Gastroesophageal sphincter (tissue), 4 donors: ENCODE measurements at regions not wholly inside any gene's neighbourhood (a gene's known extent, or its start where the extent isn't known, plus 50 kb on each side); places are given as distances from the start of the nearest gene placed in this dataset.

Experiments
- ATAC-seq: fragments of 150-250 bp; one replicate; pipeline ENCODE4 v1.9.1; 2016; ENCODE audit warnings: mild to moderate bottlenecking, moderate library complexity
- H3K27ac ChIP-seq, 4 donors: fragments of 200-600 bp; sonication (generic) in 3 of 4; 1 replicate in 3 of 4; 2 replicates in 1 of 4; pipeline ENCODE4 v1.5.1; 2016 to 2019
- H3K27me3 ChIP-seq: fragments of 200-600 bp; sonication (generic); one replicate; pipeline ENCODE4 v1.5.1; 2019
- H3K36me3 ChIP-seq, 2 donors: fragments of 200-600 bp; sonication (generic); one replicate each; pipeline ENCODE4 v1.5.1; 2019; ENCODE audit warnings: control low read depth in 1 of 2
- H3K4me1 ChIP-seq, 3 donors: fragments of 200-600 bp; sonication (generic); 1 replicate in 2 of 3; 2 replicates in 1 of 3; pipeline ENCODE4 v1.5.1; 2016 to 2019; ENCODE audit warnings: control low read depth in 2 of 3
- H3K4me3 ChIP-seq, 2 donors: fragments of 200-600 bp; sonication (generic); one replicate each; pipeline ENCODE4 v1.5.1; 2019; ENCODE audit warnings: mild to moderate bottlenecking in 1 of 2, moderate library complexity in 1 of 2
- H3K9me3 ChIP-seq, 3 donors: fragments of 200-600 bp; sonication (generic); one replicate each; pipeline ENCODE4 v1.5.1; 2017 to 2019; ENCODE audit warnings: control low read depth in 2 of 3
- CTCF ChIP-seq, 4 experiments: fragments of 200-600 bp in 2 of 4; fragments of 450-650 bp in 2 of 4; sonication (generic) in 1 of 4; IDR thresholded peaks; one replicate each; pipeline ENCODE4 v1.5.1; 2017 to 2019; ENCODE audit warnings: antibody characterized with exemption in 4 of 4, mild to moderate bottlenecking in 2 of 4, moderate library complexity in 2 of 4
- EP300 ChIP-seq: sonication (generic); formaldehyde crosslinking; IDR thresholded peaks from one replicate; pipeline ENCODE4 v1.6.1; 2017; ENCODE audit warnings: antibody characterized with exemption, mild to moderate bottlenecking
- POLR2A ChIP-seq, 2 donors: fragments of 450-650 bp; IDR thresholded peaks; one replicate each; pipeline ENCODE4 v1.6.1; 2017; ENCODE audit warnings: antibody characterized with exemption in 2 of 2, mild to moderate bottlenecking in 2 of 2, moderate library complexity in 1 of 2
- POLR2AphosphoS5 ChIP-seq: sonication (generic); formaldehyde crosslinking; IDR thresholded peaks from one replicate; pipeline ENCODE4 v1.6.1; 2017; ENCODE audit warnings: antibody characterized with exemption
- WGBS, 2 donors: methylation state at CpG; one replicate each; pipeline ENCODE4 v1.1.5; 2018; ENCODE audit warnings: low coverage in 1 of 2; 5-methylcytosine and 5-hydroxymethylcytosine counted together

- WGBS, 2 donors = 86 to 89% methylated on average over 2 to 3 of the region's 4 CpGs
- H3K4me1 ChIP-seq = no peaks in the 10 kb centered on the region
- no peaks in the 10 kb centered on the region for H3K27me3 ChIP-seq
- TF ChIP-seq CTCF (IDR thresholded peaks at IDR 0.05) = no peak
- TF ChIP-seq POLR2A (IDR thresholded peaks at IDR 0.05) = no peak
- TF ChIP-seq EP300 = no peak
- no peak for TF ChIP-seq POLR2AphosphoS5
- H3K36me3 ChIP-seq = no peaks in the 10 kb centered on the region
- ATAC-seq = no peak
- no peak overlapping the region for H3K4me3 ChIP-seq
- H3K27ac ChIP-seq = no peak overlapping the region
- H3K9me3 ChIP-seq = no peaks in the 10 kb centered on the region
Measured at GRCh38 chr15:88390164-88390901, 76.9 kb downstream of the MRPL46 start.

GRCh38 chr15:88389120-88389519 is 78.1 kb downstream of the MRPL46 start:
- Histone ChIP-seq H3K9me3 (no peaks in the 10 kb centered on the region), H3K4me1 (no peaks in the 10 kb centered on the region), H3K4me3 (no peak overlapping the region), H3K36me3 (no peaks in the 10 kb centered on the region), H3K27me3 (no peaks in the 10 kb centered on the region), H3K27ac (no peak overlapping the region)
- TF ChIP-seq CTCF (IDR thresholded peaks at IDR 0.05) (no peak), EP300 (no peak), POLR2A (IDR thresholded peaks at IDR 0.05) (no peak), POLR2AphosphoS5 (no peak)
- ATAC-seq = no peak
- WGBS, 2 donors = 67 to 71% methylated on average over 1 to 5 of the region's 5 CpGs

- Histone ChIP-seq H3K36me3 (no peaks in the 10 kb centered on the region), H3K4me3 (no peak overlapping the region), H3K27ac (no peak overlapping the region), H3K4me1 (no peaks in the 10 kb centered on the region), H3K27me3 (no peaks in the 10 kb centered on the region), H3K9me3 (no peaks in the 10 kb centered on the region)
- TF ChIP-seq POLR2A (IDR thresholded peaks at IDR 0.05) = no peak
- no peak for TF ChIP-seq CTCF (IDR thresholded peaks at IDR 0.05)
- TF ChIP-seq EP300 = no peak
- TF ChIP-seq POLR2AphosphoS5 = no peak
- WGBS, 2 donors = 25 to 48% methylated on average over 2 to 3 of the region's 3 CpGs
- ATAC-seq = no peak
Measured at GRCh38 chr15:88388686-88389085, 78.5 kb downstream of the MRPL46 start.

- peaks cover 0 to 16% (median 0%) of the 10 kb centered on the region in 3 donors for H3K4me1 ChIP-seq
Measured at GRCh38 chr15:88385078-88385700, 82.0 kb downstream of the MRPL46 start.

More at GRCh38 chr15:88385078-88385700, 82.0 kb downstream of the MRPL46 start:
- Histone ChIP-seq H3K27me3 (no peaks in the 10 kb centered on the region), H3K9me3 (no peaks in the 10 kb centered on the region), H3K27ac (no peak overlapping the region), H3K36me3 (no peaks in the 10 kb centered on the region), H3K4me3 (no peak overlapping the region)
- no peak for ATAC-seq
- WGBS, 2 donors = 30 to 35% methylated on average over 2 of the region's 2 CpGs
- TF ChIP-seq CTCF (IDR thresholded peaks at IDR 0.05) = no peak
- TF ChIP-seq POLR2AphosphoS5 = no peak
- no peak for TF ChIP-seq POLR2A (IDR thresholded peaks at IDR 0.05)
- no peak for TF ChIP-seq EP300
